Endodermal cell (in vitro differentiated cells): ENCODE measurements at regions not wholly inside any gene's neighbourhood (a gene's known extent, or its start where the extent isn't known, plus 50 kb on each side); places are given as distances from the start of the nearest gene placed in this dataset. TPM values are rescaled to one million over a fixed set of nuclear protein-coding genes. Genes with fewer than 3 reads are reported as not detected.
A peak's percentile ranks its signal among the peaks of the same experiment; 100 is the strongest.
"Not testable (repeated sequence)": the region's sequence is repeated elsewhere in the genome, so short reads cannot be mapped to it uniquely, and the experiment has no call there.

Experiments used
- DNase-seq: peaks from one replicate; pipeline ENCODE4 v3.0.0-alpha.2; 2017
- H3K27ac ChIP-seq: 2 replicates; pipeline ENCODE4 v1.5.1; 2013; ENCODE audit warnings: mild to moderate bottlenecking, low read depth, low read length, moderate library complexity
- H3K27me3 ChIP-seq: 2 replicates; pipeline ENCODE4 v1.6.1; 2013; ENCODE audit warnings: mild to moderate bottlenecking, low read length, moderate library complexity; ENCODE audit not compliant: insufficient read depth, control insufficient read depth, poor library complexity, severe bottlenecking
- H3K36me3 ChIP-seq: 2 replicates; pipeline ENCODE4 v1.7.0; 2013; ENCODE audit warnings: mild to moderate bottlenecking, low read length, moderate library complexity; ENCODE audit not compliant: control insufficient read depth, insufficient read depth
- H3K4me1 ChIP-seq: one replicate; pipeline ENCODE4 v1.7.0; 2013; ENCODE audit warnings: low read length; ENCODE audit not compliant: control insufficient read depth, insufficient read depth
- H3K4me3 ChIP-seq: 2 replicates; pipeline ENCODE4 v1.5.1; 2013; ENCODE audit warnings: mild to moderate bottlenecking, low read length, moderate library complexity
- H3K9ac ChIP-seq: 2 replicates; pipeline ENCODE4 v1.6.1; 2013; ENCODE audit warnings: mild to moderate bottlenecking, low read length, moderate library complexity; ENCODE audit not compliant: poor library complexity, severe bottlenecking; ENCODE audit errors: extremely low read depth
- H3K9me3 ChIP-seq: 2 replicates; pipeline ENCODE4 v1.6.1; 2013; ENCODE audit warnings: mild to moderate bottlenecking, low read length, moderate library complexity; ENCODE audit not compliant: control insufficient read depth
- H3K27ac Mint-ChIP-seq: 2 replicates; pipeline ENCODE4 v1.8.0; 2020; ENCODE audit warnings: mixed read lengths
- H3K27me3 Mint-ChIP-seq: 2 replicates; pipeline ENCODE4 v1.8.0; 2021; ENCODE audit warnings: mild to moderate bottlenecking, mixed read lengths; ENCODE audit not compliant: insufficient read depth
- H3K36me3 Mint-ChIP-seq: 2 replicates; pipeline ENCODE4 v1.8.0; 2020; ENCODE audit warnings: low read depth, mixed read lengths
- H3K4me1 Mint-ChIP-seq: 2 replicates; pipeline ENCODE4 v1.8.0; 2020; ENCODE audit warnings: mixed read lengths
- H3K4me3 Mint-ChIP-seq: 2 replicates; pipeline ENCODE4 v1.8.0; 2020; ENCODE audit warnings: mild to moderate bottlenecking, moderate library complexity, mixed read lengths
- H3K9me3 Mint-ChIP-seq: 2 replicates; pipeline ENCODE4 v1.8.0; 2020; ENCODE audit warnings: mild to moderate bottlenecking, mixed read lengths
- WGBS, 2 experiments: methylation state at CpG; one replicate each; pipeline versions ENCODE4 v1.1.5 to v1.1.7; 2013; ENCODE audit warnings: missing lambda C conversion rate in 2 of 2, mixed read lengths in 1 of 2; ENCODE audit not compliant: insufficient coverage in 1 of 2, insufficient read length in 1 of 2; 5-methylcytosine and 5-hydroxymethylcytosine counted together
- microRNA-seq: library from miRNA; unstranded; fragments of <30 nt; microRNA quantifications from one replicate; pipeline ENCODE4 v1.2.0, GENCODE V29; 2020; ENCODE audit warnings: borderline microRNAs expressed

DNA sequence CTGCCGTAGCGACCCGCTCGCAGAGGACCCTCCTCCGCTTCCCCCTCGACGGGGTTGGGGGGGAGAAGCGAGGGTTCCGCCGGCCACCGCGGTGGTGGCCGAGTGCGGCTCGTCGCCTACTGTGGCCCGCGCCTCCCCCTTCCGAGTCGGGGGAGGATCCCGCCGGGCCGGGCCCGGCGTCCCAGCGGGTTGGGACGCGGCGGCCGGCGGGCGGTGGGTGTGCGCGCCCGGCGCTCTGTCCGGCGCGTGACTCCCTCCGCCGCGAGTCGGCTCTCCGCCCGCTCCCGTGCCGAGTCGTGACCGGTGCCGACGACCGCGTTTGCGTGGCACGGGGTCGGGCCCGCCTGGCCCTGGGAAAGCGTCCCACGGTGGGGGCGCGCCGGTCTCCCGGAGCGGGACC lies 2269.7 kb upstream of the TPTE start:
- H3K4me3 Mint-ChIP-seq, H3K27ac Mint-ChIP-seq, H3K4me1 Mint-ChIP-seq, DNase-seq, H3K9me3 ChIP-seq, H3K4me3 ChIP-seq, H3K36me3 ChIP-seq, H3K27me3 ChIP-seq, H3K27me3 Mint-ChIP-seq, H3K9me3 Mint-ChIP-seq, H3K4me1 ChIP-seq, H3K36me3 Mint-ChIP-seq, H3K9ac ChIP-seq, H3K27ac ChIP-seq: not testable (repeated sequence)
- no CpG with 5 or more reads among the region's 64 CpGs for WGBS, 2 experiments

DNA sequence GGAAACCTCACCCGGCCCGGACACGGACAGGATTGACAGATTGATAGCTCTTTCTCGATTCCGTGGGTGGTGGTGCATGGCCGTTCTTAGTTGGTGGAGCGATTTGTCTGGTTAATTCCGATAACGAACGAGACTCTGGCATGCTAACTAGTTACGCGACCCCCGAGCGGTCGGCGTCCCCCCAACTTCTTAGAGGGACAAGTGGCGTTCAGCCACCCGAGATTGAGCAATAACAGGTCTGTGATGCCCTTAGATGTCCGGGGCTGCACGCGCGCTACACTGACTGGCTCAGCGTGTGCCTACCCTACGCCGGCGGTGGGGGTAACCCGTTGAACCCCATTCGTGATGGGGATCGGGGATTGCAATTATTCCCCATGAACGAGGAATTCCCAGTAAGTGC lies 2266.3 kb upstream of the TPTE start:
- not testable (repeated sequence) for H3K27me3 Mint-ChIP-seq, H3K36me3 Mint-ChIP-seq, DNase-seq, H3K9me3 ChIP-seq, H3K4me3 Mint-ChIP-seq, H3K4me1 ChIP-seq, H3K4me3 ChIP-seq, H3K27ac Mint-ChIP-seq, H3K27ac ChIP-seq, H3K36me3 ChIP-seq, H3K27me3 ChIP-seq, H3K4me1 Mint-ChIP-seq, H3K9ac ChIP-seq, H3K9me3 Mint-ChIP-seq
- no CpG with 5 or more reads among the region's 30 CpGs for WGBS, 2 experiments

DNA sequence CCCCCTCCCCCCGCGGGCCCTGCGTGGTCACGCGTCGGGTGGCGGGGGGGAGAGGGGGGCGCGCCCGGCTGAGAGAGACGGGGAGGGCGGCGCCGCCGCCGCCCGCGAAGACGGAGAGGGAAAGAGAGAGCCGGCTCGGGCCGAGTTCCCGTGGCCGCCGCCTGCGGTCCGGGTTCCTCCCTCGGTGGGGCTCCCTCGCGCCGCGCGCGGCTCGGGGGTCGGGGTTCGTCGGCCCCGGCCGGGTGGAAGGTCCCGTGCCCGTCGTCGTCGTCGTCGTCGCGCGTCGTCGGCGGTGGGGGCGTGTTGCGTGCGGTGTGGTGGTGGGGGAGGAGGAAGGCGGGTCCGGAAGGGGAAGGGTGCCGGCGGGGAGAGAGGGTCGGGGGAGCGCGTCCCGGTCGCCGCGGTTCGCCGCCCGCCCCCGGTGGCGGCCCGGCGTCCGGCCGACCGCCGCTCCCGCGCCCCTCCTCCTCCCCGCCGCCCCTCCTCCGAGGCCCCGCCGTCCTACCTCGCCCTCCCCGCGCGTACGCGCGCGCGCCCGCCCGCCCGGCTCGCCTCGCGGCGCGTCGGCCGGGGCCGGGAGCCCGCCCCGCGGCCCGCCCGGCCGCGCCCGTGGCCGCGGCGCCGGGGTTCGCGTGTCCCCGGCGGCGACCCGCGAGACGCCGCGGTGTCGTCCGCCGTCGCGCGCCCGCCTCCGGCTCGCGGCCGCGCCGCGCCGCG lies 2264.1 kb upstream of the TPTE start:
- peak; percentile 14 for DNase-seq
- H3K9ac ChIP-seq, H3K9me3 ChIP-seq, H3K4me1 Mint-ChIP-seq, H3K36me3 Mint-ChIP-seq, H3K36me3 ChIP-seq, H3K4me3 ChIP-seq, H3K27ac ChIP-seq, H3K4me1 ChIP-seq, H3K27me3 ChIP-seq, H3K27me3 Mint-ChIP-seq, H3K27ac Mint-ChIP-seq, H3K4me3 Mint-ChIP-seq, H3K9me3 Mint-ChIP-seq: not testable (repeated sequence)
- WGBS, 2 experiments, result no CpG with 5 or more reads among the region's 143 CpGs

DNA sequence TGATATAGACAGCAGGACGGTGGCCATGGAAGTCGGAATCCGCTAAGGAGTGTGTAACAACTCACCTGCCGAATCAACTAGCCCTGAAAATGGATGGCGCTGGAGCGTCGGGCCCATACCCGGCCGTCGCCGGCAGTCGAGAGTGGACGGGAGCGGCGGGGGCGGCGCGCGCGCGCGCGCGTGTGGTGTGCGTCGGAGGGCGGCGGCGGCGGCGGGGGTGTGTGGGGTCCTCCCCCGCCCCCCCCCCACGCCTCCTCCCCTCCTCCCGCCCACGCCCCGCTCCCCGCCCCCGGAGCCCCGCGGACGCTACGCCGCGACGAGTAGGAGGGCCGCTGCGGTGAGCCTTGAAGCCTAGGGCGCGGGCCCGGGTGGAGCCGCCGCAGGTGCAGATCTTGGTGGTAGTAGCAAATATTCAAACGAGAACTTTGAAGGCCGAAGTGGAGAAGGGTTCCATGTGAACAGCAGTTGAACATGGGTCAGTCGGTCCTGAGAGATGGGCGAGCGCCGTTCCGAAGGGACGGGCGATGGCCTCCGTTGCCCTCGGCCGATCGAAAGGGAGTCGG lies 2261.2 kb upstream of the TPTE start:
- not testable (repeated sequence) for H3K27me3 ChIP-seq, H3K27ac ChIP-seq, H3K36me3 ChIP-seq, H3K27me3 Mint-ChIP-seq, H3K36me3 Mint-ChIP-seq, H3K27ac Mint-ChIP-seq, H3K4me3 ChIP-seq, H3K9me3 Mint-ChIP-seq, H3K4me1 ChIP-seq, H3K4me1 Mint-ChIP-seq, H3K9ac ChIP-seq, DNase-seq, H3K4me3 Mint-ChIP-seq, H3K9me3 ChIP-seq
- no CpG with 5 or more reads among the region's 66 CpGs for WGBS, 2 experiments

Small RNAs in the stretch of these regions (microRNA-seq; reads per million reads assigned to microRNA genes)
- gene MIR3648-1, result not detected
- not detected for gene MIR3687-1
- not detected for gene MIR6724-1
- not detected for gene MIR6724-2
